HG02981 (cell line): ENCODE measurements at regions not wholly inside any gene's neighbourhood (a gene's known extent, or its start where the extent isn't known, plus 50 kb on each side); places are given as distances from the start of the nearest gene placed in this dataset.
"Not testable (repeated sequence)": the region's sequence is repeated elsewhere in the genome, so short reads cannot be mapped to it uniquely, and the experiment has no call there.

ENCODE experiments used
- ATAC-seq: cut with Tn5 transposase; IDR thresholded peaks from one replicate; pipeline ENCODE4 v1.9.1; 2021; ENCODE audit warnings: mild to moderate bottlenecking, moderate library complexity; ENCODE audit not compliant: unreplicated experiment

DNA sequence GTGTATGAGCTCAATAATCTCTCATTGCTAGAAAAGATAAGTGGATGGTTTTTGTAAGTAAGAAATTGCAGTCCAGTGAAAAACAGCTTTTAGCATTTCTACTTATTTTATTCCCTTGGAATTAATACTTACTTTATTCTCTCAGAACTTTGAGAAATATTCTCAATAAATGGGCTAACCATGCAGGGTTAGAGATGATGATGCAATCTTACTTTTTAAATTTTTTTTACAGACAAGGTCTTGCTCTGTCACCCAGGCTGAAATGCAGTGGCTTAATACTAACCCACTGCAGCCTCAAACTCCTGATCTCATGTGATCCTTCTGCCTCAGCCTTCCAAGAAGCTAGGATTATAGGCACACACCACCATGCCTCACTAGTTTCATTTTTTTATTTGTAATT, 440.8 kb upstream of the ZP4 start:
- no peak for ATAC-seq

DNA sequence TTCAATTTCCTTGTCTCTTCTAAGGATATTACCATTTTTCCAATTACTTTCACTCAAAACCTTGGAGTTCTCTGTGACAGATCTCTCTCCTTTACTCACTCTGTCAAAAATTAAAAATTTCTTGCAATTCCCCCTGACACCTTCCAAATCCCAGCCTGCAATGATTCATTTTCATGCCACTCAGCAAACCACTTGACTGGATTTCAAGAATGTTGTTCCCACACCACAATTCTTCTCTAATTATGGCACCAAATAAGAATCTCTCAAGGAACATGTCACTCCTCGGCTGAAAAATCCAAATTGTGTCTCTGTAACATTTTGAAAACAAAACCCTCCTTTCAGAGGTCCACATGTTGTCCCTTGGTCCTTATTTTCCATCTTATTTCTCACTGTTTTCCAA, 438.9 kb upstream of the ZP4 start:
- ATAC-seq, result no peak

DNA sequence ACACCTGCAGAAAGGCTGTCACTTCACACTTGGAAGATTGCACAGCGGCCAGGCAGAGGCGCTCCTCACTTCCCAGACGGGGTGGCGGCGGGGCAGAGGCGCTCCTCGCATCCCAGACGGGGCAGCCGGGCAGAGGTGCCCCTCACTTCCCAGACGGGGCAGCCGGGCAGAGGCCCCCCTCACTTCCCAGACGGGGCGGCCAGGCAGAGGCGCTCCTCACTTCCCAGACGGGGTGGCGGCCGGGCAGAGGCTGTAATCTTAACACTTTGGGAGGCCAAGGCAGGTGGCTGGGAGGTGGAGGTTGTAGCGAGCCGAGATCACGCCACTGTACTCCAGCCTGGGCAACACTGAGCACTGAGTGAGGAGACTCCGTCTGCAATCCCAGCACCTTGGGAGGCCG, 436.3 kb upstream of the ZP4 start:
- not testable (repeated sequence) for ATAC-seq

DNA sequence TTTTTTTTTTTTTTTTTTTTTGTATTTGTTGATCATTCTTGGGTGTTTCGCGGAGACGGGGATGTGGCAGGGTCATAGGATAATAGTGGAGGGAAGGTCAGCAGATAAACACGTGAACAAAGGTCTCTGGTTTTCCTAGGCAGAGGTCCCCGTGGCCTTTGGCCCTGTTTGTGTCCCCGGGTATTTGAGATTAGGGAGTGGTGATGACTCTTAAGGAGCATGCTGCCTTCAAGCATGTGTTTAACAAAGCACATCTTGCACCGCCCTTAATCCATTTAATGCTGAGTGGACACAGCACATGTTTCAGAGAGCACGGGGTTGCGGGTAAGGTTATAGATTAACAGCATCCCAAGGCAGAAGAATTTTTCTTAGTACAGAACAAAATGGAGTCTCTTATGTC, 435.8 kb upstream of the ZP4 start:
- not testable (repeated sequence) for ATAC-seq

DNA sequence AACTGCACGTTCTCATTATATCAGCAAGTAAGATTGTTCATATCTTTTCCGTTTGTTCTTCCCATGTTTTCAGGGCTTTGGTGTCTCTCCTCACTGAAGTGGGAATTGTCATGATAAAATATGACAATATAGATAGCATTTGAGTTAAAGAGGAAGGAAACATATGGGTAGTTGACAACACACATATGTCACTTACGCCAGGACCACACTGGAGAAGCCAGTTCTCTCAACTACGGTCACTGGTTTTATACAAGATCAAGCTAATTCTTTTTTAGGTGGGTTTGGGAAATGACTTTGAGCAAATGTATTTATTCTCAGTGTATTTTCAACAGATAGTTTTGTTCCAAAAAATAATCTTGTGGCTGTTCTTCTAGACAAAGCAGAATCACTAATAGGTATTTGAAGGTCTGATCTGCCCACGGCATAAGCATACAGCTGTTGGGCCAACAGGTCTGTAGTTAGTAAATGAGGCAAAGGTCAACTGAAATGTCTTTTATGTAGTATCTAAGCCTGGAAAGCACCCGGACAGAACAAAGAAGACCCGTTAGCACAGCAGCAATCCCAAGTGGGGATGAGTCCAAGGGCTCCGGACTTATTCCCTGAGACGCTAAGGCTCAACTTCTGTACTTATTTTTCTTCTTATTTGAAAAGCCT, 433.6 kb upstream of the ZP4 start:
- ATAC-seq, result no peak

DNA sequence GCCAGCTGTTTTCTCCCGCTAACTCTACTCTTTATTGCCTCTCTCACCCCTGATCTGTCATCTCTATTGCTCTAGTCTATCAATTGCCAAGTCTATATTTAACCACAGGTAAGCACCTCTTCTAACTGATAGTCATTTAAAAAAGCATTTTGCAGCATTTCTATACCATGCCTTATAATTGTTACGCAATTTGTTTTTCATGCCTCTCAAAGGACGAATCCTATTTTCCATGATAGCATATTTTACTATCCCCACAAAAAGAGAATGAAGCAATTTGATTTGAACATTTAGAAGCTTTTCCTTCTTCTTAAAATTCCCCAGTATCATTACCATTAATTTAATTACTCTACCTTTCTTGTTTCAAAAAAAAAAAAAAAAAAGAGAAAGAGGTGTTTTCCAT, 432.8 kb upstream of the ZP4 start:
- no peak for ATAC-seq

DNA sequence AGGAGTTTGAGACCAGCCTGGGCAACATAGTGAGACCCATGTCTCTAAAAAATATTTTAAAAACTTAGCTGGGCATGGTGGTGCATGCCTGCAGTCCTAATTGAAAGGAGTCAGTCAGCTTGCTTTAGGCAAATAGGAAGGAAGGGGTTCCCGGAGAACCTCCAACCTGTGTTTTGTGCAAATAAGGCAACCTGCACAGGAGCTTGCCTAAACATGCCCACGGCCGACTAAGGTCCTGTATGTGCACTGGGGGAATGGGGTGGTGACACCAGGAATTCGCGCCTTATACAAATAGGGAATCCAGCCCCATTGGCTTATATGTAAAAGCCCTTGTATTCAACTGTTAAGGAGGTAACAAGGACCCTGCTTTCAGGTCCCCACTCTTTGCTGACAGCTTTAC, 429.2 kb upstream of the ZP4 start:
- no peak for ATAC-seq

DNA sequence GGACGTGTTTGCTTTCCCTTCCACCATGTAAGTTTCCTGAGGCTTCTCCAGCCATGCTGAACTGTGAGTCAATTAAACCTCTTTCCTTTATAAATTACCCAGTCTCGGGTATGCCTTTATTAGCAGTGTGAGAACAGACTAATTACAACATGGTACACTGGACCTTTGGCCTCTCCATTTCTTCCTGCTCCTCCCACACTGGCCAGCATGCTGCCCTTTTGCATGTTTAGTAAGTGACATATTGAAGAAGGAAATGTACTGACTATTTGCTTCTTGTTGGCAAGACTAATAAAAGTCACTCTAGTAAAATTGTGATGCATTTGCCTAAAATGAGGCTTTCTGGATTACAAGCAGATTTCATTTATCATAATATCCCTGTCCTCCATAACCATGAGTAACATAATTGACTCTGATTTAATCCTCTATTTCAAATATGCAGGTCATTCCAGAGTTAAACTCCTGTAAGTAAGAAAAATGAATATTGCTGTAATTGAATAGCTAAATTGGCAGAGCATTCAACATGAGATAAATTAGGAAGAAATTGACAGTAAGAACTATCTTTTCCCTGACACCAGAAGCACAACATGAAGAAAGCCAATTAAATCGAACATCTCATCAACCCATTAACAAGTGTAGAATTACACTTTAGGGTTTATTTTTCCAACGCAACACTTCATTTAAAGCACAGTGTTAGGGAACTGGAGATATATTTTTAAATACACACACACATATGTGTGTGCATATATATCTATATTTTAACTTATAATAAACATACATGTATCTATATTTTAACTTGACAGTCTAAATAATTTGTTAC, 427.8 kb upstream of the ZP4 start:
- ATAC-seq, result no peak

DNA sequence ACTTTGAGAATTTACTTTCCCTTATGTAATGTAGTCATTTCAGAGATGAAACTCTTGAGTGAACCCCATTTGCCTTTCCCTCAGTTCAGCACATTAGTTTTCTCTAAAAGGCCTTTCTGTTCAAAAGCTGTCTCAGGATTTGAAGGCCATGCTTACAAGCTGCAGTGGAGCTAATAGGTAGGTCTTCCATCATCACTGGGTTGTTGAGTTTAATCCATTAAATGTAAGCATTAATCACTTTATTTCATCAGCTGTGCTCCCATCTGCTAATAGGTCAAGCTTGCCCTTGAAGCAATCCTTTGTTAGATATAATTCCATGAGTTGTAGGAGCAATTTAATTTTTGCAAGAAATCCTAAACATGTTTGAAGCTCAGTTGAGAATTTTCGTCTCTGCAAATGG, 422.2 kb upstream of the ZP4 start:
- no peak for ATAC-seq

DNA sequence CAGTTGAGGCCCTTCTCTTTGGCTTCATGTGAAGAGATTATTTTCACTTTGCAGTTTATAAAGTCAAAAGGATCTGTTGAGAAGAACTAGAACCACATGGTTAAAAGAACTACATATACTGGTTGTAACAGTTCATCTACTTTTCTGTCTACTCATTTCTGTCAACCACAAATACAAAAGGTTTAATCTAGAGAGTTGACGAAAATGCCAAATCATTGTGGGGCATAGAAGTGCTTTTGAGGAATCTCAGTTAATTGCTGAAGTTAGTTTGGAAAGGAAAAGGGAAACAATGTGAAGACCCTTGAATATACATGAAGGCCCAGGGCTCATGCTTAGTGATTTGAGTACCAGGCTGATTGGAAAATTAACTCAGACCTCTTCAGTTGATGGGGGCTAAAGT, 415.7 kb upstream of the ZP4 start:
- ATAC-seq, result no peak

DNA sequence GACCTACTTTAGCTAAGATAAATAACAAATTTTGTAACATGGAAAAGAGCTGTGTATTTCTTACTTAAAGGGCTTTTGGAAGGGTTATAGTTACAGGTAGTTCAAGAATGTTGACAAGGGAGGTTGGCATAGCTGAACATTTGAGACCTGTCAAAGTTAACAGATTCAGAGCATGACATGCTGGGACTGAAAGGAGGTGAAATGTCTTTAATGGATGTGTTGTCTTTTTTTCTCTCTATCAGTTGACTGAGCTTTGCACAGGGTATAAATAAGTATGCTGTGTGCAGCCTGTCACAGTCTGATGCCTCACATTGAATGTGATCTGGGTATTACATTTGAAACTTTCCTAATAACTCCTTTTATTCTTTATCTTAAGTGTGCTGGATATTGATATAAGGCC, 411.9 kb upstream of the ZP4 start:
- ATAC-seq, result no peak

DNA sequence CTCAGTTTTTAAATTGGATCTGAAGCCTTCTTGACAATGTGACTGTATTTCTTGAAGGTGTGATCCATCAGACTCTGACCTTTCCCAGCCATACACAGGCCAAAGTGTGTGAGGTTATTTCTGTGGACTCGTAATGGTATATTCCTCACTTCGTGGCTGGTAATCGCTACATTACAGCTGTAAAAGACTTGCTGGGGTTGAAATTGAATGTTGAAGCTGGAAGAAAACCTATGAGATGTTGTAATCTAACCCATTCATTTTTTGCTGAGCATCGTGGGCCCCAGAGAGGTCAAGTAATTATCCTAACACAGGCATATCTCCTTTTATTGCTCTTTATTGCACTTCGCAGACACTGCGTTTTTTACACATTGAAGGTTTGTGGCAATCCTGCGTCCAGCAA, 405.6 kb upstream of the ZP4 start:
- no peak for ATAC-seq

DNA sequence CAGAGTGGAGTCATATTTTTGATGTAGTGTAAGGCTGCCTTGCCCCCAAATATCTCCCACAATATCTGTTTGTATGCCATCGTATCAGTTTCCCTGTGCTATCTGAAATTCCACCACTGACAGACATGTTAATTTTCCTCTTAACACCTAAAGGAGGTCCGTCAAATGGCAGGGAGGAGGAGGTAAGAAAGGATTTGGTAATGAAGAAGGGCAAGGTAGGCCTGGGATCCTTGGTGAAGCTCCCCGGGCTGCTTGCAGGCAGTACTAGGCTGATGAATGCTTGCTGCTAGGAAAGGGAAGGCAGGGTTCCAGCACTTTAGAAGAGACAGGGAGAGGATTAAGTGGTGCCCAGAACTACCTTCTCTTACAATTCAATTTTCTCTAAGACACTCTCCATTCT, 402.4 kb upstream of the ZP4 start:
- no peak for ATAC-seq

DNA sequence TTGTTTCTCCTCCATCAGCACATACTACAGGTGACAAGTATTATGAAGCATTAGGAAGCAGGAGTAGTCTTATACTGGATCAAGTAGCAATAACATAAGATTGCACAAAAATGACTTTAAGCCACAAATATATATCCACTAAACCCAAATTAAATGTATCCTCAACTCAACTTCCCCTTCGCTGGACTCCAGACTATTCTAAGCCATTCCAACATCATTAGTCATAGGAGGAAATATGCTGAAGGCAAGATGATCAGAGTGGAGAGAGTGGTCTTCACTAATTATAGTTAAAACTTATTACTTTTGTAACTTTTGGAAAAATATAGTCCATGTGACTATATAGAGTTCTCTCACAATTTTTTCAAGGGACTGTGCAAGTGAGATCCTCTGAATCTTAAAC, 390.7 kb upstream of the ZP4 start:
- no peak for ATAC-seq

DNA sequence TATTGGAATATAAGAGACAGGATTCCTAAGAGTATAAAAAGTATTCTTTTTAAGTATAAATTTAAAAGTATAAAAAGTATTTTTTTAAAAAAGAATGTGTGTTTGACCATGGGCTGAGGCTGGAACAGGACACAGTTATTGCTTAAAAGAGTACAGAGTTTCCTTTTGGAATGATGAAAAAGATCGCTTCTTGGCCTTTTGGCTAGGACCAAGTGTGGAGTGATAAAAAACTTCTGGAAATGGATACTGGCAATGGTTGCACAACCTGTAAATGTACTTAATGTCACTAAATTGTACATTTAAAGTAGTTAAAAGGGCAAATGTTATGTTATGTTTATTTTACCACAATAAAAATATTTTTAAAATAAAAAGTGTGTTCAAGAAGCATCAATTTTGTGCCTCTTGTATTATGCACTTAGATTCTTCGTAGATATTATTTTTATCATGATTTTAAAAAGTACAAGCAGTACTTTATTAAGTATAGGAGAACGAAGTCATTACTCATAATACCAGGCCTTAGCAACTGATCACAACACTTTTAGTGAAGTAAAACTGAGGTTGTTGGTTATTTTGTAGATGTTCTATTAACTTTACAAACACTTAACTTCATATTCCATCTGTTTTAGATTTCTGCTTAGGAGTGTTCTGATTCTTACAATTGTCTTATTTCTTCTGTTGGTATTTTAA, 389.1 kb upstream of the ZP4 start:
- ATAC-seq, result no peak

DNA sequence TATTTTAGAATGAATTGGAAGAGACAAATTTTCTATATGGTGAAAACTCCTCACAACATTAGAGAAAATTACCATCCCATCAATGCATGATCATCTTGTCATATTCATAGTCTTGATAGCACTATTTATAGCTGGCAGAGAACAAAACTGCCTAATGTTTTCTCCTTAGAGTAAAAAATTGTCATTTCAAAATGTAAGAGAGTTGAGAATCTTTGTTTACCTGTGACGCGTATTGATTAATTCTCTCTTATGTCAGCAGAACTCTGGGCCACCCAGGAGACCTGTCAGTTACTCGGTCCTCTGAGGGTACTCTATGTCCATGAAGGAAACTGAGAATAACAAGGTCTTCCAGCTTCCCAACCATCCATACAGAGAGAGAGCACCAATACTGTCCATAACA, 381.4 kb upstream of the ZP4 start:
- ATAC-seq, result no peak

DNA sequence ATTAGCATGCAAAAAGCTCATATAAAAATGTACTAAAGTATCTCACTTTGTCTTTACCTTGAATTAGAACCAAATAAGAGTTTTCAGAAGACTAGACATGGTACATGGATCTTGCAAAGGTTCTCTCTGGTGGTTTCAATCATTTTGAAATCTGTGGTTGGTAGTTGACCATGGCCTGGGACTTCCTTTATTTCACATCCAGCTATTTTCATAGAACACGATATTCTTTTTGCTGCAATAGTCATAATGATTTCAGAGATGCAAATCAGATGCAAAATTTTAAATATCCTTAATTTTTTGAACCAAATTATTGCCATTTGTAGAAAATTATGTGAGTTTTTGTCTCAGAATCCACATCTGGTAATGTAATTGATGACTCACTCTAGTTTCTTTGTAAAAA, 375.1 kb upstream of the ZP4 start:
- ATAC-seq, result no peak

DNA sequence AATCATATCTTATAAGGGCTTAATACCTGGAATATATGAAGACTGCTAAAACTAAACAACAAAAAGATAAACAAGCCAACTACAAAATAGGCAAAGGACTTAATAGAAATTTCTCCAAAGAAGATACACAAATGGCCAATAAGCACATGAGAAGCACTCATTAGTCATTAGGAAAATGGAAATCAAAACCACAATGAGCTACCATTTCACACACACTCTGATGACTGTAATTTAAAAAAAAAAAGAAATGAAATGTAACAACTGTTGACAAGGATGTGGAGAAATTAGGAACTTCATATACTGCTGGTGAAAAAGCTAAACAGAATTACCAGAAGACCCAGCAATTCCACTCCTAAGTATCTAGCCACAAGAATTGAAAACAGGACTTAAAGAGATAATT, 374.2 kb upstream of the ZP4 start:
- ATAC-seq, result no peak

DNA sequence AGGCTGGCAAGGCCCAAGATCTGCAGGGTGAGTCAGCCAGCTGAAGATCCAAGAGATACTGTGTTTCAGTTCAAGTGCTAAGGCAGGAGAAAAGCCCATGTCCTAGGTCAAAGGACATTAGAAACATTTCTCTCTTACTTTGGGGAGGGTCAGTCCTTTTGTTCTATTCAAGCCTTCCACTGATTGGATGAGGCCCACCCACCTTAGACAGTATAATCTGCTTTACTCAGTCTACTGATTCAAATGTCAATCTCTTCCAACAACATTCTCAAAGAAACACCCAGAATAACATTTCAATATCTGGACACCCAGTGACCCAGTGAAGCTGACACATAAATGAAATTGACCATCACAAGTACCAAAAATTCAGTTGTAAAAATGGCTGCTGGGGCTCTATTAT, 367.8 kb upstream of the ZP4 start:
- no peak for ATAC-seq

DNA sequence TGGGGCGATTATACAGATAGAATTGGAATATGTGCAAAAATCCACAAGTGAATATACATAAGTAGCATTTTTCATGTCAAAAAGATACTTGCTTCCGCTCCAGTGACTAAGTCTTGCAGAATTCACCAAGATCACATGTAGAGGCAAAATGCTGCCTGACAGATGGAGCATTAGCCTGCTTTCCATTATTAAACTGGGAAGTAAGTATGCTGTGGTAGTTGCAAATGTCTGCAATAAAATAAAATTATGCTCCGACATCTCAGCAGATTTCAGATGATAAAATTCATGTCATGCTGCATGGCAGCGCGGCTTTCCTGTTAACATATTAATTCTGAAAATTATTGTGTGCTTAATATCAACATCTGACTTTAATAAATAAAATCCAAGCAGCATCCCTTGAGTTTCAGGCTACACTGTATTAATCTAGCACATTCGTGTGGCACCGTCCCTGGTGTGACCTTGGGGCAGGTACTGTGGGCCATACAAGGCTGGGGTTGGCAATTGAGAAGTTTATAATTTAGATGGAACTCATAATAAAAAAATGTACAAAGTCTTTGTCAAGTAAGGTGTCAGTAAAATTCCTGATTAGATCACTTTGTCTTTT, 366.4 kb upstream of the ZP4 start:
- no peak for ATAC-seq

DNA sequence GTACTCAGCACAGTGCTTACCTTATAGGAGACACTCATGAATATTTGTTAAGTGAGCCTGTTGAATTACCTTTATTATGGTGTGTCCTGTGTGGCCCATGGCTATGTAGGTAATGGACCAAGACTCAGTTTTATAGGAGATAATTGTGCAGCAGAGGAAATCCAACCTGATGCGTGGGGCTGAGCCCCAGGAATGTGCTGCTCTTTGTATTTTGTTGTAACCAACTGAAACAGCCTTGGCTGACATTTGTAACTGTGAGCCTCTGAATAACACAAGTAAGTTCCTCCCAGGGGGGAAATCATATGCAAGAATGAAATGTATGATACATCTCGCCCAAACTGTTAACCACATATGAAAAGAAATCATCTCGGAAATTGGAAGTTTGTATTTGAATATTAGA, 364.2 kb upstream of the ZP4 start:
- no peak for ATAC-seq
